SIG-M5 treated with dmso at 0.1 percent for 504 hours (cell line): ENCODE measurements at regions not wholly inside any gene's neighbourhood (a gene's known extent, or its start where the extent isn't known, plus 50 kb on each side); places are given as distances from the start of the nearest gene placed in this dataset.

Experiments
- DNase-seq: peaks from one replicate; lab custom pipeline; 2025; ENCODE audit not compliant: unreplicated experiment; lab: John Stamatoyannopoulos, UW

DNA sequence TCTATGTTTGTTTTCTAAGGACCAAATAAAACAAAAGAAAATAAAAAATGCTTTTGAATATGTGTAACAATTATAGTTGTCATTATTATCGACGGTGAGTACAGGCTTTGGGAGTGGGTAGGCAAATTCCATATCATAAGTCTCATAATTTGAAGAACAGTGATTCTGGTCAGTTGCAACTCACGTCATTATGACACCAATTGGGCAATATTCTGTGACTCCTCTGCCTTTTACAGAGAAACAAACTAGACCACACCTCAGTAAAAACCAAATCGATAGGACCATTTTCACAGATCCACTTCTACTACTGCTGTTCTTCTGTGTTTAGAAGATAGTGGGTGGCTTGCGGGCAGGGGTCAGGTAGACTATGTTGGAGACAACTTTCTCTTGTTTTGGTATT lies 250.1 kb downstream of the C4orf33 start:
- DNase-seq = no peak

DNA sequence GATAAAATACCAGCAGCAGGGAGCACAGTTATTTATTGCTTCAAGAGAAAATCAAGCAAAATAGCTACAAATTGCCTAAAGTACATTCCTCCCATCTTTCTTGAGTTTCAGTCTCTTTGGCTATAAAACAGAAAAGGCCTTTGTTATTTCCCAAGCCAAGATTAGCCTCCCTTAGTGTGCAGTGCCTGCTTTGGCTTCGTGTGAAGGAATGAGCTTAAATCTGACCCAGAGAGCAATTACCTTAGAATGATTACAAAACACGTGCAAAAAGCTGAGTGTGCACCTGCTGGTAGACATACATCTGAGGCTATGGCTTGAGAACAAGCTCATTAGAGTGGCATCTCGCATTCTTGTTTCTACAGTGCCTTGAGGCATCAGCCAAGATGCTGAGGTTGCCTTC lies 250.8 kb downstream of the C4orf33 start:
- DNase-seq = no peak

DNA sequence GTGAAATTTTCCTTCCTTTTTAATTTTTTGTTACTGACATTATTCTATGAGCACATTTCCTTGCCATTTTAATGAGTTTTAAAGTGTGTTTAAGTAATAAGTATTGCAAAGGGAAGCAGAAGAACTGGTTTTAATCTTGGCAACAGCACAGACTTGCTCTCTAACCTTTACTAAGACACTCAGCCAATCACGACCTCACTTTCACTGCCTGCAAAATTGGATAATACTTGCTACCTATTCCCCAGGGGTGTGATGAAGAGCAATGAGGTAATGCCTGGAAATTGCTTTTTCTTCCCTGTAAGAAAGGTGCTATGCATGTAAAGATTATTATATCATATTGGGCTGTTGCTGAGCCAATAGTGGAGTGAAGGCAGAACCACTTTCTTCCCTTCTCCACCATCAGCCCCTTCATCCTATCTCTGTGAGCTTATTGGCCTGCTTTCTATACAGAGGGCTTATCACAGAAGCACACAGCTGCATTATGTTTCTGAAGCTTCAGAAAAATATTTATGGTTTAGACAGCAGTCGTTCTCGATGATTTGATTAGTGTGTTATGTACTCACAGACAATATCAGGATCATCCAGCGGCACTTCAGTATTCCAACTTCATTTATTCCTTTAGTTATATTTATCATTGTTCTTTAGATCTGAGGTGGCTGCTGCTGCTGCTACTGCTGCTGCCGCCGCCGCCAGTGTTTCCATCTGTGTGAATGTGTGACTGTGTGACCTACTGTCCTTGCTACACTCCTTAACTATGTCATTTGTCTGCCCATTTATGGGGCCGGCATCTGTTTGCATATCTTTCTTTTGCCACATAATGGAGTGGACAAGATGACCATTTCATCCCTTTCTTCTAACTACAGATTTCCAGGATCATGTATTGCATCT lies 255.1 kb downstream of the C4orf33 start:
- peak; percentile 50 for DNase-seq

DNA sequence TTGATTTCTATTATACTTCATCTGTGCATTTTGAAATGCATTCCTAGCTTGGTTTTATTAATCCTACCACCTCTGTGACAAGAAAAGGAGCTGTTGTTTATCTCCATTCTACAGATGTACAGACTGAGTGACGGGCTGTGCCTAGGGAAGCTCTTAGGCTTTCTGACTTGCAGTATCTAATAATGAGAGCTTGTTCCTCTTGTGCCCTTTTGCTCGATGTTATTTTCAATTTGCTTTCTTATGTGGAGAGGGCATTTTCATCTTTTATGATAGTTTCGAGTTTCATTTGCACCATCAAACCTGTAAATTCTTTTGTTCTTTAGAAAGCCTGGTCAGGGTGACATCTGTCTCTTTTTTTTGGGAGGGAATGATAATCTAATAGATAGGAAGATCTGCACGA lies 256.5 kb downstream of the C4orf33 start:
- DNase-seq = no peak

DNA sequence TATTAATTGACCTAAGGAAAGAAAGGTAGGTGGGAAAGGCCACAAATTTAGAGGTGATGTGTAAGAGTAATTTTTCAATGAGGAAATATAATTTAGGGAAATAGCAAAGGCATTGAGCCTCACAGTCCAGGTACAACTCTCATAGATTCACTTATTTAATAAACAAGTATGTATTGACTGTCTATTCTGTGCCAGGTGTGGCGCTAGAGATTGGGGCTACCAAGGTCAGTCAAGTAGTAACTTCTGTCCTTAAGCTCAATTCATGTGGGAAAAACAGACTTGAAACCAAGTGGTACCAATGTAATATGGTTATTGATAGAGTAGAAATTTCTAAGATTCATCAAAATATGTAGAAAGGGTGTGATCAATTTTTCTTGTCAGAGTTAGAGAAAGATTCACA lies 257.5 kb downstream of the C4orf33 start:
- no peak for DNase-seq

DNA sequence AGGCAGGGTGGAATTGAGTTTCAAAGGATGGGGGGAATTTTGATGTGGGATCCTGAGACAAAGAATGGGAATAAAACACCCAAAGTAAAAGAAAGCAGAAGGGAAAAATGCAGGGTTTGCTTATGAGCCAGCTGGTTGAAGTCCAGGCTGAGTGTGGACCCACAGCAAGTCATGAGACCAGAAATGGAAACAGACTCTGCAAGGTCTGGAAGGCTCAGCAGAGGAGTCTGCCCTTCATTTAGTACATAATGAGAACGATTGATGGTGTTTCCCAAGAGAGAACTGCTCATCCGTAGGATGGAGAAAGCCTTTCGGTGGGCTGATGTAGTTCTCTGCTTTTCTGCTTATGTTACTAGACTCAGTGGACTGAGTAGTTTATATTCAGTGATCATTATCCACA lies 259.1 kb downstream of the C4orf33 start:
- DNase-seq = no peak

DNA sequence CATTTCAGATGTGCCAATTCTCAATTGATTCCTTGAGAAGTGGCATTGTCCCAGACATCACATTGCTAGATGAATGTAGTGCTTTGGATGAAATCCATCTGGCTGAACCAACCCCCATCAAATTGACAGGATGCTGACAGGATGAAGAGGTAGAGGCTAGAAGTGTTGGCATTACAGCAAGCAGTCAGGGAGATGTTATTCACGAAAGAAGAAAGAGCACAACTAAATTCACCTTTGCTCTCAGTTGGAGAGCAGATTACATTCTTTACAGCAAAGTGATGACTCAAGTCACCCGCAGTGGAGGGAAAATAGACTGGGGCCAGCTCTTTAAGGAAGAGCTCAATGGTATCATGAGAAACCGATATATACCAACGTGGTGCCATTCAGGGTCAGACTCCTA lies 259.6 kb downstream of the C4orf33 start:
- no peak for DNase-seq

DNA sequence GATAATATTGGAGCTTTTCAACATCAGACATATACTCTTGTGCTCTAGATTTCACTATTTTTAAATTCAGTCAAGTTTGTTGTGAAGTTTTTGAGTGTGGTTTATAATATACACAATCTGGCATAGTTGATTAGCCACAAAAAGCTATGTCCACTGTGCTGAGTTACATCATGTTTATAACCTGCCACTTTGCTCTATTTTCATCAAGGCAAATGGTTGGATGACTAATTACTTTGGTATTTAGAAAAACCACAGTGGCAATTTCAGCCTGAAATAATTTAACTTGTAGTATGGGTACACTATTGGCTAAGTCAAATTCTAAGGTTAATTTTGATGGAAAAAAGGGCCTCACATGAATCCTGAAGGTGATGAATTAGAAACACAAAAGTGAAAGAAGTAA lies 262.6 kb downstream of the C4orf33 start:
- DNase-seq = peak; percentile 6

DNA sequence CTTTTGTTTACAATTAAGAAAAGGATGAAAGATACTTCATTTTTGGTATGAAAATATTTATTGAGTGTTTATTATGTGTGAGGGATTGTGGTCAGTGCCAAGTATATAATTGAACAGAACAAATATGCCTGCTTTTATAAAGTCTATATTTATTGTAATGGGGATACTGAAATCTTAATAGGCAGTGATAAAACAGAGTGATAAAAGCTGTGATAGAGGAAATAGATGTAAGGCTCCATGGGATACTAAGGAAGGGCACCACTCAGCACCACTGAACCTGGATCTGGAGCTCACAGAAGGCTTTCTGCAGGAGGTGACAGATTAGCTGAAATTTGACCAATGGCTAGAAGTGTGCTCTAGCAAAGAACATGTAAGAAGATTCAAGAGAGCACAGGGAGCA lies 263.5 kb downstream of the C4orf33 start:
- DNase-seq = no peak

DNA sequence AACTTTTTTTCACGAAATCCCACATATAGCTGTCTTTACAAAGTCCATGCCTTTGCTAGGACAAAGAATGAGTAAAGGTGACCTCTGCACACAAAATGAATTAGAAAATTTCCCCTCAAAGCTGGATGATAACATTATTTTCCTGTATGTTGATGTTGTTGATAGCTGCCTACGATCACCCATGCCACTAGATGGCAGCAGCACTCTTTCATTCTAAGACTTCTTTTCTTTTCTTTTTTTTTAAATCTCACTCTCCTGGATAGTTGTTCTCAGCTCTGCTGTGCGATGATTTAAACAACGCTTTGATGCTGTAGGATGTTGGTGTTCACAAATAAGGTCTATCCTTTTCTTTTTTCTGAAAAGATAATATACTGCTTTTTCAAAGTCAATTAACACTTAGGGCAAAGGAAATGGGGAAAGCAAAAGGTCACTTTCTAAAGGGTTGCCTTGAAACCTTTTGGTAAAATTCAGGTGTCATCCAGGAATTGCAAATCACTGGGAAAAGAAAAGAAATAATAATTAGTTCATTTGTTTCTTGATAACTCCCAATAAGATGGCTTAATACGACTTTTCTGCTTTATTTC lies 266.8 kb downstream of the C4orf33 start:
- DNase-seq = peak; percentile 61

DNA sequence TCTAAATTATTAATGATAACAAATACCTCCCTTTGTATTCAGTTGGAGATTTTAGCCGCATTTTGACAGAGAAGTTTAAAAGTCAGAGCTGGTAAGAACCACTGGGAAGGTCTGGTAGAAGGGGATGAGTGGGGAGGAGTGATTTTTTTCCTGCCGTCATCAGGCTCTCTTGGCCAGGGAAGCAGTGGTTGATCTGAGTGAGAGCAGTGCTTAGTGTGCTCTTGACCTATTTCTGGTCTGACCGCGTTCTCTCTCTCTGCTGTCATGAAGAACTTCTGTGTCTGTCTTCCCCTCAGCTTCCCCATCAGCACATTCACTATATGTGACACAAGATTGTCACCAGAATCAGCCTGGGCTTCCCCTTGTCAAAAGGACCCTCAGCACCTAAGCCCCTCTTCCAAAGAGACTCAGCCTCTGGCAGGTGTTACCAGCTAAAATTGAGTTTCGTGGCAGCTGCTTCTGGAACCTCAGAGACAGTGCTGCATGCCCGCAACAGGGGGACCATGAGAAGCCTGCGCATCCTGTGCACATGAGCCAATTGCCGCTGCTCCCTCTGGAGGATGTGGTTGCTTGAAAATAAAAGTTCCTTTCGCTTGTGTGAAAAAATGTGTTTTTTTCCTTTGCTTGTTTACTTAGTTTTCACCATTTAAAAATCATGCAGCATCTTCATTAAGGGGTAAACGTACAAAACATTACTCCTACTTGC lies 268.9 kb downstream of the C4orf33 start:
- no peak for DNase-seq

DNA sequence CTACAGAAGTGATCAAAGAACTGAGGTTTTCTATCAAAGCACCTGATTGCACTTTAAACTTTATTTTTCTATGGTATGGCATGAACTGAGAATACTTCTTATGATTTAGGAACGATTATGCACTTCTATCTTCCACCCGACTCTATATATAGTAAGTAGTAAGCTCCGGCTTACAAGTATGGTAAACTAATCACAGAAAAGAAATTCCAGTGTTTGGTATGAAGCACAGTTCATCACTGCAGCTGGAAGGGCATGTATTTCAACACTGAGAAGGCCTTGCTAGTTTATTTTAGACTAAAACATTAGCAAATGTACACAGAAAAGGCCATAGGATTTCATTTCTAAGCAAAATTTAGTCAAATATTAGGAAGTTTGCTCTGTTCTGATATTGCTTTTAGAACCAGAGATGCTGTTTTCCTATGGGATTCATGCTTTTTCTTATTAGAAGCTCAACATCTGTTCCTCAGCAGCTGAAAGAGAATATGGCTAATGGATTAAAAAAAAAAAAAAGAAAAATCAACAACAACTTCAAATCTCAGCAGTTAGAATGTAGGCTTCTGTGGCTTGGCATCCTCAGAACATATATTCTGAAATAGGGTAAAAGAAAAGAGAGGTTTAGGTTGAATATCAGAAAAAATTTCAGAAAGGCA lies 273.5 kb downstream of the C4orf33 start:
- DNase-seq = no peak

DNA sequence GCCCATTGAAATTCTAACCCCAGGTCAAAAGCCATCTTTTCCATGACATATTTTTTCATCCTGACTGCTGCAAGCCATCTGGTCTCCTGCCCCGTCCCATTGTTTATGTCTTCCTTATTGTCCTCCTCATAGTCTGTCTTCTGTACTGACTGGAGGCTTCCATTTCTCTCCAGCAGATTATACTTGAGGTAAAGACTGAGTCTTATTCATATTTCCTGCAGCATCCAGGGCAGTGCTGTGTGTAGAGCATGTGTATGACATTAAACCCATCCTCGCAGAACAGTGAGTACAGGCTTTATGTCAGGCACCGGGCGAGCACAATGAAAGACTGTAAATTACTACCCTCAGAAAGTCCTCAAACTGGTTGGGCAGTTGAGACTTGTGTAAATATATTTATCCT lies 275.1 kb downstream of the C4orf33 start:
- DNase-seq = no peak

DNA sequence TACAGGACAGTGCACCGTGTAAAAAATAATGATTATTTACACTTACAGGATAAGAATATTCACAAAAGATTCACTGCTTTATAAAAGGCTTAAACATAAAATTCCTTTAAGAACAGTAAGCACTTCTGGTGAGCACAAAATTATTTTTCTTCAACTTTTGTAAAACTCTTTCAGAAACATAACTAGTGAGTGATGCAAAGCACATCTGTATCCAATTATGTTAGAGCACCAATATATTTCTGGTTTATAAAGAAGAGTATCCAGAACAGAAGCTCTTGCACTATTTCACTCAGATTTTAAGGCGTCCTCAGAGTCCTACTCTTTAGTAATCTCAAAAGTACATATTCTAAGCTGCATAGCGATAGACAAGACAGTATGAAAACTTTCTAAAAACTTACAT lies 276.0 kb downstream of the C4orf33 start:
- no peak for DNase-seq

DNA sequence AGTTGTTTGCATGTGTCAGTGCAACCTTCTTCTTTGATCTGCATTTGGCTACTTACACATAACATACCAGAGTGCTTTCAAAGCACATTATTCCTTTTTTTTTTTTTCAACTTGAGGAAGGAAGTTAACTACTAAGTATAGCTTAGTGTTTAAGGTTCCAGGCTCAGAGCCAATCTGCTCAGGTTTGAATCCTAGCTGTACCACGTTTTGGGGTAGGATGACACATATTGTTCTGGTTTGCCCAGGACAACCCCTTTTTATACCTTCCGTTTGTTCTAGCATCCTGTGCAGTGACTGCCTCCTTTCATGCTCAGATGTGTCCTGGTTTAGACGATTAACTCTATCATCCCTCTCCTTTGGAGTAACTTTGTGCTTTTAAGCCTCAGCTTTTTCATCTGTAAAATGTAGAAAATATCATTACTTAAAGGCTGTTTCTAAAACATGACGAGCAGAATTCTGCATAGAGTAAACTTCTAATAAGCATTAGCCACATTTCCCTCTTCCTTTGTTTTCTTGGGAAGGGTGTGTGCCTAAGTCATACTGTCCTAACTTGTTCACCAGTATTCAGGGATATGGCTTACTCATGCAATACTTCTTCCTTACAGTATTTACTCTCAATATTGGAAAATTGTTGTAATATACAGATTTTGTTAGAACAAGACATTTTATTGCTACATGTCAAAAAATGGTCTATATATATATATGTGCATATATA lies 281.3 kb downstream of the C4orf33 start:
- no peak for DNase-seq

DNA sequence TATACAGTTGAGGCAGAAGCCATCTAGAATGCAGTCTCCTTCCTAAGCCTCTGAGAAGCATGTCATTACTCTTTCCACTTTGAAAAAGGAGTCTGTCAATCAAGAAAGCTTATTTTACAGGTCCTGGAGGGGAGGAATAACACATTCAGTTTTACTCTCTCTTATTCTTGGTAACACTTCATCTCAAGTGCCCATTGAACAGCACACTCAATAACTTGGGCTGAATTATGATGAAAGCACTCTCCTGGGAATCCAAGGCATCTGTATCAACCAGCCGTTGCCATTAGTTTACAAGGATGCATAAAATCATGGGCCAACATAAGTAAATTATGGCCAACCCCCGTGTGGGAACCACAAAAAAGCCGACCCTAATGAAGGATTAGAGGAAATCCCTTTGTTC lies 282.4 kb downstream of the C4orf33 start:
- no peak for DNase-seq

DNA sequence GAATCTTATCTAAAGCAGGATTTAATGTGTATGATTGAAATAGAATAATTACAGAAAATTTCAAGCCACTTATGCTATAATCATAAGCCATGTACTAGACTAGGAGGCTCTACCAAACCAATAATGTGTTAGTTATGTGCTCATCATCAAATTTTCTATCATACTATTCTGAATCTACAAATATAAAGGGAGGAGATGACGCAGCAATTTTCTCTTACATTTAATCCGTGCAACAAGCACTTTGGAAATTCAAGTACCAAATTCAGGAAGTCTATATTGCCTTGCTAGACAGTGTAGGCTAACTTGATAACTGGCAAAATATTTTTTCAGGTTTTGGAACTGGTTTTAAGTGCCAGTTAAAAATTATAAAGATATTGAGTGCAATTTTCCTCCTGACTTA lies 283.5 kb downstream of the C4orf33 start:
- no peak for DNase-seq

DNA sequence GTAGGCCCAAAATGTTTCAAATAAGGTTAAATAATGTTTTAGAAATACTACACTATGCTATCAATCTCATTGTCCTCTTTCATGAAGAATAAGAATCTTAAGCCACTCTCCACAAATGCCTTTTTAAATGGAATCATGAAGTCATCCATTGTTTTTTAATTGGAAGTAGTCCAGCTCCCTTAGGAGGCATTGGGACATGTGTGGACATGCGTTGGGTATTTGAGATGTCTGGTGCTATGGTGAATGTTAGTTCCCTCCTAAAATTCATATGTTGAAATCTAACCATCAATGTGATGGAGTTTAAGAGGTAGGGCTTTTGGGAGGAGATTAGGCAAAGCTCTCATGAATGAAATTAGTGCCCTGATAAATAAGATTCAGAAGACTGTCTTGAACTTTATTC lies 289.0 kb downstream of the C4orf33 start:
- no peak for DNase-seq

DNA sequence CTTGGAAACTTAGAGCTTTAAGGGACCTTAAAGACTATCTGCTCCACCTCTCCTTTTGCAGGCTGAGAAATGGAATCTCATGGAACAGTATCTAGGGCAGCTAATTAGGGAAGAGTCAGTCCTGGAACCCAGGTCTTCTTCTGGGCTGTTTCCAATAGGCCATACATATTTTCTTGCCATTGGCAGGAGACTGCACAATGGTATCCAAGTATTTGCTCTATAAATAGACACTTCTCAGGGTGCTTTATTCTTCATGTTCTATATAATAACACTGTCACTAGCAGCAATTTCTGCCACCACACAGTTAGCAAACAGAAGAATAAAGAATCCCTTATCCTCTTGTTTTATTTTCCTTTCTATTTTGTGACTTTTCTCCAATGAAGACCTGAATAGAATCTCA lies 291.7 kb downstream of the C4orf33 start:
- no peak for DNase-seq

DNA sequence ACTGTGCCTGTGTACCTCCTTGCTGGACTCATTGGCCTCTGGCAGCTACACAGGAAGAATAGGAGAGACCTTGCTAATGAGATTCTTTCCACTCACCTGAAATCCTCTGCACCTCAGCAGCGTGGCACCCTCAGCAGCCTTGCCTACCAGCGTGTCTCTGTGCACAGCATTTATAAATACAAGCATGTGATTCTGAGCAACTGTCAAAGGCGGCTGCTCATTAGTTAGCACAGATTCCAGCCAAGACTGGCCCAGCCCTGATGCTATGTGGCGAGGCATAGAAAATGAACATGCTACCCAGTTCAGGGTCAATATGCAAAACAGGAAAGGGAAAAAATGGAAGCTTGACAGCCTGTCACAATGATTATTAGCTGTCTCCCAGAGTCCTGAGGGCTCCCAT lies 298.0 kb downstream of the C4orf33 start:
- no peak for DNase-seq

DNA sequence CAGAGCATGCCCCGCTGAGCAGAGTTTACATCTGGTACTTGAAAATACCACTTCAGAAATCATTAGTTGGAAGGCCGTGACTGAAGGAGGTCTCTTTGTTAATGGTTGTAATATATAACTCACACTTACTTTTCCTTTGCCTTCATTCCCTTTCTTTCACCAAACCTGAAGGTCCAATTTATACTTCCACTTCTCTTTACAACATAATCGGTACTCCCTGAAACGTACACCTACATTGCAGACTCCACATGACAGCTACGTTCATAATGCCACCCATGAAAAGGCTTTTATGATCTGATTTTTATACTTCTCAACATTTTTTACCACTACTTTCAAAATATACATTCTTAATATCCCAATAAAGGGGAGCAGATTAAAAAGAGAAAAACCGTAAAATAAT lies 298.7 kb downstream of the C4orf33 start:
- no peak for DNase-seq
